Coronary artery (tissue), 2 donors: ENCODE measurements at regions not wholly inside any gene's neighbourhood (a gene's known extent, or its start where the extent isn't known, plus 50 kb on each side); places are given as distances from the start of the nearest gene placed in this dataset.

Experiments used
- DNase-seq: peaks from one replicate; pipeline ENCODE4 v3.0.0-alpha.2; 2017; ENCODE audit warnings: low spot score
- H3K27ac ChIP-seq, 2 donors: fragments of 200-600 bp; sonication (generic); one replicate each; pipeline ENCODE4 v1.5.1; 2016 to 2019
- H3K4me3 ChIP-seq: fragments of 200-600 bp; sonication (generic); 2 replicates; pipeline ENCODE4 v1.5.1; 2016; ENCODE audit warnings: mild to moderate bottlenecking, moderate library complexity
- TF ChIP-seq, protein P1 (sequence below): fragments of 200-600 bp; sonication (generic); IDR thresholded peaks from one replicate; pipeline ENCODE4 v1.5.1; 2019; ENCODE audit warnings: antibody characterized with exemption

DNA sequence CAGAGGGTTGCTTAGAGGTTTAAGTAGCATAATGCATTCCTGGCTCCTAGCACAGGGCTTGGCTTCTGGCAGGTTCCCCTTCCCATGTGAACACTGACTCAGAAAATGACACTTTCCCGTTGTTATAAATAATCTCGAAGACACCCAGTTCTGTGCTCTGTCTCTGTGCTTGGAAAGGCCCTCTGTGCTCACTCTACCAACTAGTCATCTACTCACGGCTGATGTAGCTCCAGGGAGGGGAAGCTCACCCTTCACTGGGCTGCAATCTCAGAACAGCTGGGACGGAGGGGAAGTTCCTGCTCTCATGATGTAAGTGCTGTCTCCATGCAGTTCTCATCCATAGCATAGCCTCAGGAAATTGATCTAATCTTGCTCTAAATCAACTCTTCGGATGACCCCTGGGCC, 230.5 kb upstream of the ASIC2 start:
- no peak overlapping the region for H3K4me3 ChIP-seq
- H3K27ac ChIP-seq, result no peak overlapping the region
- TF ChIP-seq, protein P1, sequence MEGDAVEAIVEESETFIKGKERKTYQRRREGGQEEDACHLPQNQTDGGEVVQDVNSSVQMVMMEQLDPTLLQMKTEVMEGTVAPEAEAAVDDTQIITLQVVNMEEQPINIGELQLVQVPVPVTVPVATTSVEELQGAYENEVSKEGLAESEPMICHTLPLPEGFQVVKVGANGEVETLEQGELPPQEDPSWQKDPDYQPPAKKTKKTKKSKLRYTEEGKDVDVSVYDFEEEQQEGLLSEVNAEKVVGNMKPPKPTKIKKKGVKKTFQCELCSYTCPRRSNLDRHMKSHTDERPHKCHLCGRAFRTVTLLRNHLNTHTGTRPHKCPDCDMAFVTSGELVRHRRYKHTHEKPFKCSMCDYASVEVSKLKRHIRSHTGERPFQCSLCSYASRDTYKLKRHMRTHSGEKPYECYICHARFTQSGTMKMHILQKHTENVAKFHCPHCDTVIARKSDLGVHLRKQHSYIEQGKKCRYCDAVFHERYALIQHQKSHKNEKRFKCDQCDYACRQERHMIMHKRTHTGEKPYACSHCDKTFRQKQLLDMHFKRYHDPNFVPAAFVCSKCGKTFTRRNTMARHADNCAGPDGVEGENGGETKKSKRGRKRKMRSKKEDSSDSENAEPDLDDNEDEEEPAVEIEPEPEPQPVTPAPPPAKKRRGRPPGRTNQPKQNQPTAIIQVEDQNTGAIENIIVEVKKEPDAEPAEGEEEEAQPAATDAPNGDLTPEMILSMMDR, result no peak
- DNase-seq, result no peak

DNA sequence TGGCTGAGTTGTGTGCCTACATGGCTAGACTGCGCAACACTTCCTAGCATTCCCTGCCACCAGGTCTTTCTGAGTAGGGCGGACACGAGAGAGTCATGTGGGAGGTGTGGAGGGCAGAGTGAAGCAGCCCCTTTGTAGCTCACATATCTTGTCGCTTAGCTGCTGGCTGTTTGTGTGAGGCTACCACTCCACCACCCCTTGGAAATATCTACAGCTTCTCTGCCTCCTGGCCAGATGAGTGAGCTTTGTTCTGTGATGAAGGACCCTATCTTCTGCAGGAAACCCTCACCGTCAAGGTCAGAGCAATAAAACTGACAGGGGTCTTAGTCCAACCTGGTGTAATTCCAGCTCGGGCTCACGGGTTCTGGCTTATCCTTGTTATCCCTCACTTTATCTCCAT, 232.1 kb upstream of the ASIC2 start:
- no peak overlapping the region for H3K27ac ChIP-seq
- DNase-seq, result no peak
- TF ChIP-seq, protein P1, result no peak
- no peak overlapping the region for H3K4me3 ChIP-seq

DNA sequence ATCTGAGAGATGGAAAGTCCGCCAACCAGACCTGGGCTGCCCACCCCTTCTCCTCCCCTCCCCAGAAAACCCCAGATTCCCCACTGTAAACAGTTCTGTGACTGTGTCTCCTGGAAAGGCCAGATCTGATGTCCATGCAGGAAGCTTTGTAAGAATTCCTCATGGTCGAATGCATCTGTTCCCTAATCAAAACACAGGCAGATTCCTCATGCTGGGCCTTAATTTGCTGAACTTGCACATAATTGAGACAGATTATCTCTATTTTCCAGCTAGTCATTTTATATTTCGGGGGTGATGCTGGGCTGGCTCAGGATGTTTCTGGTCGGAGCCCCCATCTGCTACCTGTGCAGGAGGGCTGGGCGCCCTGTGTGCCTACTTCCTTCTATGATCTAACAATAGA, 233.6 kb upstream of the ASIC2 start:
- no peak overlapping the region for H3K27ac ChIP-seq
- no peak overlapping the region for H3K4me3 ChIP-seq
- TF ChIP-seq, protein P1, result no peak
- DNase-seq, result no peak

DNA sequence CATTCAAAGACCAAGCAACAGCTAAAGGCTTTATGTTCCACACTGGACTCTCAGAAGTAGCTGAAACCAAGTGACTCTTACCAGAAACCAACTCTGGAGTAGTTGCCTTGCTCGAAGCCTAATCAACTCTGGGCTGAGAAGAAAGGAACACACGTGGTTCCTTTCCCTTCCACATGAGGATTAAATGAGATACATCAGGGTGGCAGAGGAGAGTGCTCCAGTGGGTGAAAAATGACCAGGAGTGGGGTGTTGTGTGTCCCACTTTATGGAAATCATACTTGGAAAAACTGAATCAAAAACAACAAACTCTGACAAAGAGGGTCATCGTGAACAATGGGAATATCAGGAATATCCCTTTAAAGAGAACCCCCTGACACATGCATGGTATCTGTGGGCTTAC, 234.2 kb upstream of the ASIC2 start:
- TF ChIP-seq, protein P1, result no peak
- Histone ChIP-seq H3K27ac (no peak overlapping the region), H3K4me3 (no peak overlapping the region)
- no peak for DNase-seq

DNA sequence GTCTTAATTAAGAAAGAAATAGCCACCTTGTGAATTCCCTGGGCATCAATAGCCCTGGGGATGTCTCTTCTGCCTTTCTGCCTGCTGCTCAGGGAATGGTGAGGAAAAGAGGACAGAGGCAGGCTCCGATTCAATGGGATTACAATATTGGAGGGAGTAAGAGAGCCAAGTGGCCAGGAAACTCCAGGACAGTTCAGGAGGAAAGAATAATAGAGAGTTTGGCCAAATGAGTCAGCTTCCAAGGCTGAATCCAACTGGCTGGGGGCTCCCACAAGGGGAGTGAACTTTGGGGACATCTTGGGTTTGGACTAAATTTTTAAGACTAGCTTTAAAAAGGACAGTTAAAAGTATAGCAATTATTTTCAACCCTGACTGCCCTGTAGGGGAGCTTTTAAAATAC, 235.8 kb upstream of the ASIC2 start:
- DNase-seq, result no peak
- H3K27ac ChIP-seq, result no peak overlapping the region
- H3K4me3 ChIP-seq, result no peak overlapping the region
- TF ChIP-seq, protein P1, result no peak

DNA sequence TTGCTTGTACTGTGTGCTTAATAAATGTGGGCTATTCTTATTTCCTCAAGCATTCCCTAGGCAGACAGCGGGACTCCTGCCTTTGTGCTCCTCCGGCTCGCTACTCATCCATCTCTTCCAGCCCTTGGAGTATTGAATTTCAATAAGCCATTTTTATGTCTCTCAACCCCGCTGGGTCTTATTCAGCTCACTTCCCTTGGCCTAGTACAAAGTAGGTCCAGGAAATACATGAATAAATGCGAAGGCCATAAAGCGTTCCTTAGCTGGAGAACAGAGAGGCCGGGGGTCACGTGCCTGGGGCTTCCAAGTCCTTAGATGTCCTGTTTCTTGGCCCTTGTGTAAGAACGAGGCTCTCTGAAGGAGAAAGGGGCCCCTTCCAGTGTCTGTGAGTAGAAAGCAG, 236.7 kb upstream of the ASIC2 start:
- TF ChIP-seq, protein P1, result no peak
- no peak for DNase-seq
- no peak overlapping the region for H3K27ac ChIP-seq
- no peak overlapping the region for H3K4me3 ChIP-seq

DNA sequence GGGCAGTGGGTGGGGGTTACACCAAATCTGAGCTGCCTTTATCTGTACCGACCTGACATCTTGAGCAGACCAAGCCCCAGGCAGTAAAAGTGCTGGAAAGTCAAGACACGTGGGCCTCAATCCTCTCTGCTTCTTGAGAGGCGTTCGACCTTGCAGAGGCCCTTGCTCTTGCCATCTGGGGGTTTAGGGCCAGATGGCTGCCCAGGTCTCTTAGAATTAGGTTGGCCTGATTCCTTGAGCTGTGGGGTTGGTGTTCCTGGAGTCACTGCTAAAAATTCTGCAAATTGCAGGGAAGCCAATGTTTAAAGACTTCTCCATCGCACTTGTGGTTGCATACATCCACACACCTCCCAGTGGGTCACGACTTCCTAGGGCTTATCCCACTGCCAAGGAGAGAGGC, 238.2 kb upstream of the ASIC2 start:
- no peak for DNase-seq
- Histone ChIP-seq H3K27ac (no peak overlapping the region), H3K4me3 (no peak overlapping the region)
- TF ChIP-seq, protein P1, result no peak
